ENCODE measurements at regions not wholly inside any gene's neighbourhood (a gene's known extent, or its start where the extent isn't known, plus 50 kb on each side); places are given as distances from the start of the nearest gene placed in this dataset.

DNA sequence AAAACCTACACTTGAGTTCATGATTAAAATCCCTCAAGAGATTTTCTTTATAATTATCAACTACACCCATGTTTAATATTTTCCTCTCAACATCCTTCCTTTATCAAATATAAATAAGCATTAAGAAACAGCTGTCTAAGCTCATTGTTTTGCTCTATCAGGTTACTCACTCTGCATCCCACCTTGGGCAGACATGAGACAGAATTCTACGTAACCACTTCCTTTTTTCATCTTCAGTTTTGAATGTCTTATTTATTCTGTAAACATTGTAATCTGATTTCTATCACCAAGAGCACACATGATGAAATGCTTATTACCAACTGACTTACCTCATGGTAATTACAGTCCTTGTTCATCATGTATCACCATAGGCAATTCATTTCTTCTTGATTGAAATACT lies 1256.6 kb upstream of the ATXN8OS start:
- Histone ChIP-seq H4K20me1 (ENCODE audit: insufficient read depth) (no peaks in the 10 kb centered on the region), H3F3A (replicated peaks; ENCODE audit: insufficient read depth) (no peaks in the 10 kb centered on the region), H3K36me3 (replicated peaks in 1 of 2; ENCODE audit: control insufficient read depth in 1 of 2, insufficient read depth in 2 of 2, low read length in 1 of 2) (no peaks in the 10 kb centered on the region), H3K4me1 (ENCODE audit: control insufficient read depth in 1 of 2, insufficient read depth in 2 of 2, low read depth in 1 of 2, low read length in 1 of 2) (no peaks in the 10 kb centered on the region; a peak in 1 of 4 replicates), H3K9ac (no peak overlapping the region), H3K9me2 (no peaks in the 10 kb centered on the region), H3K4me2 (no peak overlapping the region), H3K9me3 (no peaks in the 10 kb centered on the region), H3K27me3 (ENCODE audit: insufficient read depth) (no peaks in the 10 kb centered on the region), H3K4me3 (ENCODE audit: low read depth in 2 of 2, low read length in 1 of 2) (no peak overlapping the region), H3K27ac (ENCODE audit: low read depth in 2 of 2, low read length in 1 of 2) (no peak overlapping the region), H2AFZ (ENCODE audit: low read depth) (no peak overlapping the region), H3K79me2 (ENCODE audit: insufficient read depth) (no peaks in the 10 kb centered on the region)
- ChIA-PET POLR2A (no interaction called here), CTCF (no interaction called here)
- WGBS (ENCODE audit: low lambda C conversion rate), result 84% methylated on average over 1 of the region's 1 CpG
- TF ChIP-seq POLR2AphosphoS5 (IDR thresholded peaks at IDR 0.05; ENCODE audit: low read depth, low read length), result no peak
- TF ChIP-seq MXI1 (IDR thresholded peaks at IDR 0.05; ENCODE audit: low read depth, low read length), result no peak
- DNase-seq, result no peak

GRCh38 chr13:68850160-68850559 lies 1257.5 kb upstream of the ATXN8OS start:
- Histone ChIP-seq H3K9ac (no peak overlapping the region), H3K9me2 (no peaks in the 10 kb centered on the region), H3K27me3 (ENCODE audit: insufficient read depth) (no peaks in the 10 kb centered on the region), H4K20me1 (ENCODE audit: insufficient read depth) (no peaks in the 10 kb centered on the region), H3K27ac (ENCODE audit: low read depth in 2 of 2, low read length in 1 of 2) (peak overlapping the region in 1 of 2 experiments; percentile 11; a peak in 1 of 4 replicates), H3K79me2 (ENCODE audit: insufficient read depth) (no peaks in the 10 kb centered on the region), H3K4me2 (no peak overlapping the region), H3K4me3 (ENCODE audit: low read depth in 2 of 2, low read length in 1 of 2) (no peak overlapping the region; a peak in 1 of 4 replicates), H3K36me3 (replicated peaks in 1 of 2; ENCODE audit: control insufficient read depth in 1 of 2, insufficient read depth in 2 of 2, low read length in 1 of 2) (no peaks in the 10 kb centered on the region), H3K4me1 (ENCODE audit: control insufficient read depth in 1 of 2, insufficient read depth in 2 of 2, low read depth in 1 of 2, low read length in 1 of 2) (no peaks in the 10 kb centered on the region; a peak in 1 of 4 replicates), H2AFZ (ENCODE audit: low read depth) (no peak overlapping the region), H3F3A (replicated peaks; ENCODE audit: insufficient read depth) (no peaks in the 10 kb centered on the region), H3K9me3 (no peaks in the 10 kb centered on the region)
- DNase-seq, result no peak
- POLR2A ChIA-PET, result no interaction called here
- TF ChIP-seq RAD21 (IDR thresholded peaks at IDR 0.05; ENCODE audit: low read length) (no peak), TCF12 (IDR thresholded peaks at IDR 0.05) (peak; percentile 32; the same call in 1 of the 2 replicates)
- WGBS (ENCODE audit: low lambda C conversion rate), result 10% methylated on average over 3 of the region's 3 CpGs
- CTCF ChIA-PET, result no interaction called here

- H3K4me3 ChIP-seq (ENCODE audit: low read depth in 2 of 2, low read length in 1 of 2), result no peak overlapping the region
- H2AFZ ChIP-seq (ENCODE audit: low read depth), result no peak overlapping the region
- DNase-seq, result no peak
- POLR2A ChIA-PET, result no interaction called here
- no peaks in the 10 kb centered on the region for H3F3A ChIP-seq (replicated peaks; ENCODE audit: insufficient read depth)
- no peaks in the 10 kb centered on the region for H3K9me3 ChIP-seq
- no peak overlapping the region for H3K9ac ChIP-seq
- TF ChIP-seq IRF3 (IDR thresholded peaks at IDR 0.05; ENCODE audit: low read depth, low read length), result no peak
- no peak for TF ChIP-seq NFIC (IDR thresholded peaks at IDR 0.05; ENCODE audit: borderline replicate concordance)
- TF ChIP-seq, protein P1, sequence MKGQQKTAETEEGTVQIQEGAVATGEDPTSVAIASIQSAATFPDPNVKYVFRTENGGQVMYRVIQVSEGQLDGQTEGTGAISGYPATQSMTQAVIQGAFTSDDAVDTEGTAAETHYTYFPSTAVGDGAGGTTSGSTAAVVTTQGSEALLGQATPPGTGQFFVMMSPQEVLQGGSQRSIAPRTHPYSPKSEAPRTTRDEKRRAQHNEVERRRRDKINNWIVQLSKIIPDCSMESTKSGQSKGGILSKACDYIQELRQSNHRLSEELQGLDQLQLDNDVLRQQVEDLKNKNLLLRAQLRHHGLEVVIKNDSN (IDR thresholded peaks at IDR 0.05; ENCODE audit: borderline replicate concordance, low read depth), result no peak
- no peak for TF ChIP-seq POLR2AphosphoS5 (IDR thresholded peaks at IDR 0.05; ENCODE audit: low read depth, low read length)
- TF ChIP-seq RFX5 (IDR thresholded peaks at IDR 0.05; ENCODE audit: low read length), result no peak
- no peak for TF ChIP-seq MXI1 (IDR thresholded peaks at IDR 0.05; ENCODE audit: low read depth, low read length)
- TF ChIP-seq GABPA (IDR thresholded peaks at IDR 0.05; ENCODE audit: low read depth), result no peak
- no peak for TF ChIP-seq SIN3A (IDR thresholded peaks at IDR 0.05; ENCODE audit: borderline replicate concordance, low read depth, low read length)
- no peaks in the 10 kb centered on the region for H3K9me2 ChIP-seq
- H3K27ac ChIP-seq (ENCODE audit: low read depth in 2 of 2, low read length in 1 of 2), result no peak overlapping the region
- no peaks in the 10 kb centered on the region for H3K36me3 ChIP-seq (replicated peaks in 1 of 2; ENCODE audit: control insufficient read depth in 1 of 2, insufficient read depth in 2 of 2, low read length in 1 of 2)
- CTCF ChIA-PET, result no interaction called here
- no peak overlapping the region for H3K4me2 ChIP-seq
- H3K4me1 ChIP-seq (ENCODE audit: control insufficient read depth in 1 of 2, insufficient read depth in 2 of 2, low read depth in 1 of 2, low read length in 1 of 2), result no peaks in the 10 kb centered on the region; a peak in 1 of 4 replicates
- WGBS (ENCODE audit: low lambda C conversion rate), result 43% methylated on average over 1 of the region's 1 CpG
- H4K20me1 ChIP-seq (ENCODE audit: insufficient read depth), result no peaks in the 10 kb centered on the region
- H3K79me2 ChIP-seq (ENCODE audit: insufficient read depth), result no peaks in the 10 kb centered on the region
- H3K27me3 ChIP-seq (ENCODE audit: insufficient read depth), result no peaks in the 10 kb centered on the region
Observed at GRCh38 chr13:68846663-68847062, 1261.0 kb upstream of the ATXN8OS start.

Measured in SK-N-SH (cell line).